Peyer's patch (tissue), 4 donors: ENCODE measurements at regions not wholly inside any gene's neighbourhood (a gene's known extent, or its start where the extent isn't known, plus 50 kb on each side); places are given as distances from the start of the nearest gene placed in this dataset.
A peak's percentile ranks its signal among the peaks of the same experiment; 100 is the strongest.
"Not testable (repeated sequence)": the region's sequence is repeated elsewhere in the genome, so short reads cannot be mapped to it uniquely, and the experiment has no call there.

Experiments
- DNase-seq, 3 donors: peaks; one replicate each; pipeline ENCODE4 v3.0.0-alpha.2; 2017 to 2019
- H3K27ac ChIP-seq, 4 donors: fragments of 200-600 bp; sonication (generic); one replicate each; pipeline ENCODE4 v1.5.1; 2016 to 2019
- H3K27me3 ChIP-seq, 2 donors: fragments of 200-600 bp; sonication (generic); one replicate each; pipeline ENCODE4 v1.5.1; 2019
- H3K36me3 ChIP-seq, 3 donors: fragments of 200-600 bp; sonication (generic); one replicate each; pipeline ENCODE4 v1.5.1; 2016 to 2019
- H3K4me1 ChIP-seq, 4 donors: fragments of 200-600 bp; sonication (generic); one replicate each; pipeline ENCODE4 v1.5.1; 2016 to 2019
- H3K4me3 ChIP-seq, 4 donors: fragments of 200-600 bp; sonication (generic); 1 replicate in 3 of 4; 2 replicates in 1 of 4; pipeline ENCODE4 v1.5.1; 2016 to 2019; ENCODE audit warnings: mild to moderate bottlenecking in 1 of 4
- H3K9me3 ChIP-seq, 4 donors: fragments of 200-600 bp; sonication (generic); one replicate each; pipeline ENCODE4 v1.5.1; 2016 to 2019; ENCODE audit warnings: mild to moderate bottlenecking in 1 of 4
- small RNA-seq, 2 donors: library from RNA; depleted of rRNA; stranded (forward); fragments of <200 nt; gene quantifications; one replicate each; pipeline ENCODE3, GENCODE V24; 2016
- TF ChIP-seq, protein P1 (sequence below), 6 experiments: fragments of 450-650 bp in 4 of 6; fragments of 200-600 bp in 2 of 6; sonication (generic) in 1 of 6; IDR thresholded peaks; one replicate each; pipeline ENCODE4 v1.5.1; 2017 to 2019; ENCODE audit warnings: antibody characterized with exemption in 6 of 6, mild to moderate bottlenecking in 3 of 6, moderate library complexity in 1 of 6

DNA sequence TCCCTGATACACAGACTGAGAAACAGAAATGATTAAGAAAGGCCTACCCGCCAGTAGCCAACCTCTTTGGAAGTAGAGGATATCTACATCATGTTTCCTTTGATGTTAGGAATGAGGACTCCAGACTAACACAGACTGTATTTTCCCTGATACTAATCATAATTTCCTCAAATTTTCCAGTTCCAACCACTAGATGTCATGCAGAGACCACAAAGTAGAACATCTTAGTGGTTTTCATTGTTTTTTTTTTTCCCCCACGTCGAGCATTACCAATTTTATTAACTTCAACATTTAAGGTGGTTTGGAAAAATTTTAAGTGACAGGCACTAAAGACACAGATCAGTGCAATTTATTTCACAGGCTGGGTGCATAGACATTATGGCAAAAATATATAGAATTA is 303.6 kb downstream of the ANKRD30BL start:
- not testable (repeated sequence) for DNase-seq, H3K27ac ChIP-seq

More for the DNA sequence above, 303.6 kb downstream of the ANKRD30BL start:
- not testable (repeated sequence) for H3K4me3 ChIP-seq, H3K27me3 ChIP-seq, H3K9me3 ChIP-seq, H3K4me1 ChIP-seq, H3K36me3 ChIP-seq
- TF ChIP-seq, protein P1, sequence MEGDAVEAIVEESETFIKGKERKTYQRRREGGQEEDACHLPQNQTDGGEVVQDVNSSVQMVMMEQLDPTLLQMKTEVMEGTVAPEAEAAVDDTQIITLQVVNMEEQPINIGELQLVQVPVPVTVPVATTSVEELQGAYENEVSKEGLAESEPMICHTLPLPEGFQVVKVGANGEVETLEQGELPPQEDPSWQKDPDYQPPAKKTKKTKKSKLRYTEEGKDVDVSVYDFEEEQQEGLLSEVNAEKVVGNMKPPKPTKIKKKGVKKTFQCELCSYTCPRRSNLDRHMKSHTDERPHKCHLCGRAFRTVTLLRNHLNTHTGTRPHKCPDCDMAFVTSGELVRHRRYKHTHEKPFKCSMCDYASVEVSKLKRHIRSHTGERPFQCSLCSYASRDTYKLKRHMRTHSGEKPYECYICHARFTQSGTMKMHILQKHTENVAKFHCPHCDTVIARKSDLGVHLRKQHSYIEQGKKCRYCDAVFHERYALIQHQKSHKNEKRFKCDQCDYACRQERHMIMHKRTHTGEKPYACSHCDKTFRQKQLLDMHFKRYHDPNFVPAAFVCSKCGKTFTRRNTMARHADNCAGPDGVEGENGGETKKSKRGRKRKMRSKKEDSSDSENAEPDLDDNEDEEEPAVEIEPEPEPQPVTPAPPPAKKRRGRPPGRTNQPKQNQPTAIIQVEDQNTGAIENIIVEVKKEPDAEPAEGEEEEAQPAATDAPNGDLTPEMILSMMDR (IDR thresholded peaks at IDR 0.05) = peak in 1 of 6 experiments; percentile 19

Small RNA genes lying in the stretch of these regions (small RNA-seq; reads per million reads assigned to genes)
- gene RNU6-617P = 0 reads per million in 2 donors
